Spleen (tissue), 7 donors: ENCODE measurements at regions not wholly inside any gene's neighbourhood (a gene's known extent, or its start where the extent isn't known, plus 50 kb on each side); places are given as distances from the start of the nearest gene placed in this dataset.

Source experiments
- POLR2A ChIP-seq, 3 donors: fragments of 450-650 bp; IDR thresholded peaks; one replicate each; pipeline ENCODE4 v1.5.1; 2017; ENCODE audit warnings: antibody characterized with exemption in 3 of 3, mild to moderate bottlenecking in 1 of 3
- TF ChIP-seq, protein P1 (sequence below), 11 experiments: fragments of 200-600 bp in 7 of 11; fragments of 450-650 bp in 4 of 11; sonication (generic) in 4 of 11; IDR thresholded peaks in 8 of 11; conservative IDR thresholded peaks in 3 of 11; 1 replicate in 7 of 11; 2 replicates in 4 of 11; pipeline versions ENCODE4 v1.4.0 to v1.8.0; 2016 to 2021; ENCODE audit warnings: antibody characterized with exemption in 11 of 11, inconsistent platforms in 4 of 11, mild to moderate bottlenecking in 1 of 11
- donor health status: DM: no; HTN: no; CAD: no; lungs with moderate emphysema.
- donor health status: DM: no; HTN: no; CAD: no.
- donor health status: DM: no; HTN: no; CAD: no.

DNA sequence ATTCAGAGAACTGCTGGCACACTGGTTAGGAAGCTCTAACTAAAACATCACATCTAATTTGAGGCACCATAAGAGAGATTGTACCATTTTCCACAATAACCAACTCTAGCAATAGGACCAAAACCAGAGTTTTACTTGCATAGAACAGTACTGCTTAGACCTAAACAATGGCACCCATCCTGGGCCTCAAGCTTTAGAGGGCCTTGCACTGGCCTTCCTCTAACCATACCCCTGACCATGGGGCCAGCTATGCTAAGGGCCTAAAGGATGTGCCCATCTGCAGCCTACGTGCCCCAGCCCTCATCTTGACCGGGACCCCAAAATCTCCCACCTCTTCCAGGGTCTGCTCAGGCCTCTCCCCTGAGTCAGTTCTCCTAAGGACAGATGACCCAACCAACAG is 74.4 kb upstream of the ARHGAP32 start:
- TF ChIP-seq POLR2A (IDR thresholded peaks at IDR 0.05) = no peak
- TF ChIP-seq, protein P1, sequence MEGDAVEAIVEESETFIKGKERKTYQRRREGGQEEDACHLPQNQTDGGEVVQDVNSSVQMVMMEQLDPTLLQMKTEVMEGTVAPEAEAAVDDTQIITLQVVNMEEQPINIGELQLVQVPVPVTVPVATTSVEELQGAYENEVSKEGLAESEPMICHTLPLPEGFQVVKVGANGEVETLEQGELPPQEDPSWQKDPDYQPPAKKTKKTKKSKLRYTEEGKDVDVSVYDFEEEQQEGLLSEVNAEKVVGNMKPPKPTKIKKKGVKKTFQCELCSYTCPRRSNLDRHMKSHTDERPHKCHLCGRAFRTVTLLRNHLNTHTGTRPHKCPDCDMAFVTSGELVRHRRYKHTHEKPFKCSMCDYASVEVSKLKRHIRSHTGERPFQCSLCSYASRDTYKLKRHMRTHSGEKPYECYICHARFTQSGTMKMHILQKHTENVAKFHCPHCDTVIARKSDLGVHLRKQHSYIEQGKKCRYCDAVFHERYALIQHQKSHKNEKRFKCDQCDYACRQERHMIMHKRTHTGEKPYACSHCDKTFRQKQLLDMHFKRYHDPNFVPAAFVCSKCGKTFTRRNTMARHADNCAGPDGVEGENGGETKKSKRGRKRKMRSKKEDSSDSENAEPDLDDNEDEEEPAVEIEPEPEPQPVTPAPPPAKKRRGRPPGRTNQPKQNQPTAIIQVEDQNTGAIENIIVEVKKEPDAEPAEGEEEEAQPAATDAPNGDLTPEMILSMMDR (IDR thresholded peaks at IDR 0.05 in 8 of 11, conservative IDR thresholded peaks at IDR 0.05 in 3 of 11) = no peak
